ENCODE measurements at regions not wholly inside any gene's neighbourhood (a gene's known extent, or its start where the extent isn't known, plus 50 kb on each side); places are given as distances from the start of the nearest gene placed in this dataset.
"Not testable (repeated sequence)": the region's sequence is repeated elsewhere in the genome, so short reads cannot be mapped to it uniquely, and the experiment has no call there.

- DNase-seq (ENCODE audit: low read depth in 2 of 2, low spot score in 1 of 2) = not testable (repeated sequence)
These were observed 444.8 kb downstream of the ZNF33B start for GRCh38 chr10:42193588-42193987.

- not testable (repeated sequence) for DNase-seq (ENCODE audit: low read depth in 2 of 2, low spot score in 1 of 2)
These were observed 445.9 kb downstream of the ZNF33B start for GRCh38 chr10:42192450-42192849.

- DNase-seq (ENCODE audit: low read depth in 2 of 2, low spot score in 1 of 2) = not testable (repeated sequence)
These were observed 450.7 kb downstream of the ZNF33B start for GRCh38 chr10:42187501-42188195.

- DNase-seq (ENCODE audit: low read depth in 2 of 2, low spot score in 1 of 2) = not testable (repeated sequence)
These were observed 460.3 kb downstream of the ZNF33B start for GRCh38 chr10:42177793-42178689.

- no peak for DNase-seq (ENCODE audit: low read depth in 2 of 2, low spot score in 1 of 2)
These were observed 461.1 kb downstream of the ZNF33B start for GRCh38 chr10:42177077-42177792.

GRCh38 chr10:42150428-42151061 is 487.8 kb downstream of the ZNF33B start:
- DNase-seq (ENCODE audit: low read depth in 2 of 2, low spot score in 1 of 2) = no peak

GRCh38 chr10:42149722-42150427 is 488.5 kb downstream of the ZNF33B start:
- DNase-seq (ENCODE audit: low read depth in 2 of 2, low spot score in 1 of 2) = no peak

GRCh38 chr10:42149027-42149700 is 489.2 kb downstream of the ZNF33B start:
- DNase-seq (ENCODE audit: low read depth in 2 of 2, low spot score in 1 of 2) = no peak

- not testable (repeated sequence) for DNase-seq (ENCODE audit: low read depth in 2 of 2, low spot score in 1 of 2)
These were observed 492.2 kb downstream of the ZNF33B start for GRCh38 chr10:42146165-42146564.

GRCh38 chr10:42138023-42138422 is 500.3 kb downstream of the ZNF33B start:
- DNase-seq (ENCODE audit: low read depth in 2 of 2, low spot score in 1 of 2) = not testable (repeated sequence)

- DNase-seq (ENCODE audit: low read depth in 2 of 2, low spot score in 1 of 2) = no peak
These were observed 525.3 kb downstream of the ZNF33B start for GRCh38 chr10:42113158-42113450.

- DNase-seq (ENCODE audit: low read depth in 2 of 2, low spot score in 1 of 2) = no peak
These were observed 525.8 kb downstream of the ZNF33B start for GRCh38 chr10:42112331-42113157.

- DNase-seq (ENCODE audit: low read depth in 2 of 2, low spot score in 1 of 2) = no peak
These were observed 526.6 kb downstream of the ZNF33B start for GRCh38 chr10:42111661-42112330.

GRCh38 chr10:42111076-42111475 is 527.3 kb downstream of the ZNF33B start:
- DNase-seq (ENCODE audit: low read depth in 2 of 2, low spot score in 1 of 2) = no peak

All from stimulated activated CD8-positive, alpha-beta memory T cell treated with anti-CD3 and anti-CD28 coated beads, Interleukin-4, amount 100 ng/mL, for 1 hour (primary cell).